GF-D8 (cell line): ENCODE measurements at regions not wholly inside any gene's neighbourhood (a gene's known extent, or its start where the extent isn't known, plus 50 kb on each side); places are given as distances from the start of the nearest gene placed in this dataset.
"Not testable (repeated sequence)": the region's sequence is repeated elsewhere in the genome, so short reads cannot be mapped to it uniquely, and the experiment has no call there.

Source experiments
- DNase-seq: peaks from one replicate; lab custom pipeline; 2025; lab: John Stamatoyannopoulos, UW

- DNase-seq, result no peak
Observed at GRCh38 chr5:106423109-106423897, 1247.4 kb downstream of the EFNA5 start.

DNA sequence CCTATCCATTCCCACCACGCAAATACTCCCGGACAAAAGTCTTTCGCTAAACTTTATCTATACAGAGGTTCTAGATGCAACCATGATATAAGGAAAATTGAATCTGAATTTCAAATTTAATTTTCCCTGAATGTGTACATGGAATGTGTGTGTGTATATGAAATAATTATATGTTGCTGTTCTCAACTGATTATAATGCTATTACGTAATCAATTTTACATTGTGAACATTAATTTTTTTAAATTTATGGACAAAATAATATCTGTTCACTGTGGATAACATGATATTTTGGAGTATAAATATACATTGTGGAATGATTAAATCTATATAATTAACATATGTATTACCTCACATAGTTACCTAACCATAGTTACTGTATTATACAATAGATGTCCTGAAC, 1250.6 kb downstream of the EFNA5 start:
- no peak for DNase-seq

DNA sequence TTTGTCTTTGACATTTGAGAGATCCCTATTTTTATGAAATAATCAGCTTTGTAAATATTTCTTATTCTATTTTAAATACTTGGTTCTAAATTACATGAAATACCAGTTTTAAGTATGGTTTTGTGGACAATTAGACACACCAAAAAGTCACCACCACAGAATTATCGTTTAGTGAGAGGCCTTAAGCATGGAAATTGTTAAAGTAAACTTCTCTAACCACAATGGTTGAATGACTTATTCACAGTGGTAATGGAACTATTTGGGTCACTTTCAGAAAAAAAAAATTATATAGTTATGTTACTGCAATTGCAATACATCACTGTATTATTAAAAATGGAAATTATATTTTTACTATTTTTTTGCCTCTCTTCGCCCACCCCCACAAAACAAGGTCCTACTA, 1252.5 kb downstream of the EFNA5 start:
- no peak for DNase-seq

DNA sequence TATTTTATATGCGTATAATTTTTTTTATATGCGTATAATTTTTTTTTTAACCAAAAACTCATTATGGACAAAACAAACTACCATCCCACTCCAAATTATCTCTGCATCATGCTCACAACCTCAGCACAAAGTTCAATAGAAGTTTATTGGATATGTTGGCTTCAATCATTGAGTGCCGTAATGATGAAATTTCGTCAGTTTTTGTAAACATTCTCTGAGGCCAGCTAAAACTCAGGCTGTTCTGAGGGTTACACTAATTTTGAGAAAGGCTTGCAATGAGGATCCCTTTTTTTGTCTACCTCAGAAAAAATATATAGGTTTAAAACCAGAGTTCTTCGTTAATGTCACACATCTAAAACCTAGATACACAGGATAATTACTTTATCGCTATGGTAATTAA, 1253.2 kb downstream of the EFNA5 start:
- DNase-seq, result no peak

DNA sequence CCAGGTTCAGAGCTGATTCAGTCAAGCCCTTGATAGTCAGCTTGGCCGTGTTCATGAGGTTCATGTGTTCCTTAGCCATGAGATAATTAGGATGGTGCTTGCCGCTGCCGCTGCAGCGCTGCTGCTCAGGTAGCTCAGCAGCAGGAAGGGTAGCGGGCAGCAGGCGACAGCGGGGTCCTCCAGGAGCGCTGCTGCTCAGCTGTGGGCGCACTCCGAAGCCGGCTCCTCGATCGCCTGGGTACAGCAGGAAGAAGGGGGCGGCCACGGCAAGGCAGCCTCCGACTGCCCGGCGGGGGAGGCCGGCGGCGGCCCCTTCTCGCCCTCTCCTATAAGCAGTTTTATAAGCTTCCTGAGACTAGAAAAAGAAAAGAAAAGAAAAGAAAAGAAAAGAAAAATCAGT, 1253.6 kb downstream of the EFNA5 start:
- DNase-seq, result no peak

- DNase-seq, result no peak
Observed at GRCh38 chr5:106415541-106415940, 1255.2 kb downstream of the EFNA5 start.

GRCh38 chr5:106414342-106414741, 1256.4 kb downstream of the EFNA5 start:
- DNase-seq, result no peak

GRCh38 chr5:106412606-106413005, 1258.1 kb downstream of the EFNA5 start:
- DNase-seq, result no peak

GRCh38 chr5:106408570-106408969, 1262.2 kb downstream of the EFNA5 start:
- DNase-seq, result no peak

- no peak for DNase-seq
Observed at GRCh38 chr5:106408141-106408540, 1262.6 kb downstream of the EFNA5 start.

DNA sequence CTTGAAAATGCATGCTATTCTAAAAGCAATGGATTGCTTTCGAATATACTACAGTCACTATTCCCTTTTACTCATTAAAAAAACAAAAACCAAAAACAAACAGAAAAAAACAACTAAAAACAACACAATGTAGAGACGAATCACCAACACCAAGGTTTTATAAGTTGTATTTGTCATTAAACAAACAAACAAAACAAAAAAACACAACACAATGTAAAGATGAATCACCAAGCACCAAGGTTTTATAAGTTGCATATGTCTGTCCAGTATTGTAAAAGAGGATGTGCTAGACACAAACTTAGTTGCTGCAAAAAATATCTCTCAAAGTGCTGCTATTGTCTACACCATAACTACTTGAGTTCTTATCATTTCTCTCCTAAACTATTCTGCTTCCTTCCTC, 1269.2 kb downstream of the EFNA5 start:
- no peak for DNase-seq

DNA sequence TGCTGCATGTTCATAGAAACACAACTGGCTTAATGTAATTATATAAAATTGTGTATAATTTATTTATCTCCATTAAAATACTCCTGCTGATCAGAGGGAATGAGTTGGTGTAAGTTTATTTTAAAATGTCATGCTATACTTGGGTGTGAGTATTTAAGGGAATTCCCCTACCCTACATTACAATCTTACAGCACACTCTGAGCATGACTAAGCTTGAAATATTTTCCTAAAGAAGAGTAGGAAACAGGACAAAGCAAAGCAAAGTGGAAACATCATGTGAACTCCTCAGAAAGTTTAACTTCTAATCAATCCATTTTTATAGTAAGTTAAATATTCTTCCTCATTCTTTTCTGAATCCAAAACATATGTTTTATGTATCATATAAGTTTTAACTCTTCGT, 1271.3 kb downstream of the EFNA5 start:
- no peak for DNase-seq

DNA sequence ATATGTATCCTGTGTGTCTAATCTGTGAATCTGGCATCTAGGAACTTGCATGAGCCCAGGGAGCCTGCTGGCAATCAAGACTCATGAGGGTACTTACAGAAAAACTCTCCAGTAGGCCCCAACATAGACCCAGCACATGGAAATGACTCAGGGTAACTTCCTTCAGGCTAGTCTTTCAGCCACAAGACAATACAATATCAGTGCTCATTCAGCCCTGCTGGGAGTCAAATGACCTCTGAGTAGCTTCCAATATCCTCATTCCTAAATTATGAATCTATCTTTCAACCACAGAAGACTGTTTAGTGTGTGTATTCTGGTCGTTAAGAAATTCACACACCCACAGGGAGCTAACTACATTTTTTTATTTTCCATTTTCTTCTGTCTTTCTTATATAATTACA, 1273.0 kb downstream of the EFNA5 start:
- DNase-seq, result no peak

DNA sequence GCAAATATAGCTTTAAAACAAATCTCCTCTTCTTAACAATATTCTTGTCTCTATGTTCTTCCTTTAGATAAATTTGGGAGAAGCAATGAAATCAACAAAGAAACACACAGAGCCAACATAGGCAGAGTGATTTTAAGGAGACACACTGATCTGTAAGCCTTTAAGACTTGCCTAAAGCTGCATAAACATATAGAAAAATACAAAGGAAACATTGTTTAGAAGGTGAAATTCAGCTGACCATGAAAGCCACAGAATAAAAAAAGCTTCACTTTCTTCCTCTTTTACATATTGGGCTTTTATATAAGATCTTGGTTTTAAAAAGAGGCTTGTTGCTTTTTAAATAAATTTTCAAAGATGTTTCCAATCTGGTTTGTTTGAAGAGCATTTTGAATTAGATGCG, 1277.5 kb downstream of the EFNA5 start:
- no peak for DNase-seq

GRCh38 chr5:106392766-106393165, 1278.0 kb downstream of the EFNA5 start:
- DNase-seq, result no peak

DNA sequence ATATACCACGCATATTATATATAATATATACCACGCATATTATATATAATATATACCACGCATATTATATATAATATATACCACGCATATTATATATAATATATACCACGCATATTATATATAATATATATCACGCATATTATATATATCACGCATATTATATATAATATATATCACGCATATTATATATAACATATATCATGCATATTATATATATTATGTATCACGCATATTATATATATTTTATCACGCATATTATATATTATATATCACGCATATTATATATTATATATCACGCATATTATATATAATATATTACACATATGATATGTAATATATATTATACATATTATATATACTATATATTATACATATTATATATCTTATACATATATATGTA, 1283.0 kb downstream of the EFNA5 start:
- not testable (repeated sequence) for DNase-seq

- DNase-seq, result no peak
Observed at GRCh38 chr5:106386287-106386686, 1284.5 kb downstream of the EFNA5 start.

DNA sequence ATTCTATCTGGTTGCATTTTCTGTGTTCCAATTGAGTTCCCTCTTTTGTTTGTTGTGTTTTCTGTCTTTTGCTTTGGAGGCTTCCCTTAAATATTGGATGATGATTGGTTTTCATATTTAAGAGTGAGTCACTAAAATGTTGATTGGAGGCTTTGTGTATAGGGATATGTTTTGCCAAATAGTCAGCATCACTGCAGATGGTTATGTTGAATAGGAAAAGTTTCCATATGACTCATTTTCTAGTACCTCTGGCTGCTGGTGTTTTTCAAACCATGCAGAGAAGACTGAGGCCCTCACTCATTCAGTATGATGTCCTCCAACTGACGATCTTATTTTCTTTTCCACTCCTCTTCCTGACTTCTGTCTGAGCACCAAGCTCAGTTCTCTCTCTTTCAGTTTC, 1290.0 kb downstream of the EFNA5 start:
- DNase-seq, result no peak

GRCh38 chr5:106376522-106376921, 1294.2 kb downstream of the EFNA5 start:
- no peak for DNase-seq

DNA sequence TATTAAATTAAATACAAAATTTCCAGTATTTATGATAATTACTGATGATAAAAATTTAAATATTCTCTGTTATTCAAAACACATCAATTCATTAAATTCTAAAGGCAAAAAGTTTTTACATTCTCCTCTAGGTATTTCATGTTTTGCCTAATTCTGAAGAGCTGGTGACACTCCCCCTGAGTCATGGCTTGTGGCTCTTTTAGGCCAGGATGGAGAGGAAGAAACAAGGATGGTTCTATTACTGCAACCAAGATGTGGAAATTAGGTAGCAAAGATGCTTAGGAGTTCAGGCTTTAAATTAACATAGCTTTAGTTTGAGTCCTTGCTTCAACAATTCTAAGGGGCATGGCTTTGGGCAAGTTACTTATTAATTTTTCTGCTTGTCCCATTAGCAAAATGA, 1295.8 kb downstream of the EFNA5 start:
- DNase-seq, result no peak

- no peak for DNase-seq
Observed at GRCh38 chr5:106368021-106368420, 1302.7 kb downstream of the EFNA5 start.

DNA sequence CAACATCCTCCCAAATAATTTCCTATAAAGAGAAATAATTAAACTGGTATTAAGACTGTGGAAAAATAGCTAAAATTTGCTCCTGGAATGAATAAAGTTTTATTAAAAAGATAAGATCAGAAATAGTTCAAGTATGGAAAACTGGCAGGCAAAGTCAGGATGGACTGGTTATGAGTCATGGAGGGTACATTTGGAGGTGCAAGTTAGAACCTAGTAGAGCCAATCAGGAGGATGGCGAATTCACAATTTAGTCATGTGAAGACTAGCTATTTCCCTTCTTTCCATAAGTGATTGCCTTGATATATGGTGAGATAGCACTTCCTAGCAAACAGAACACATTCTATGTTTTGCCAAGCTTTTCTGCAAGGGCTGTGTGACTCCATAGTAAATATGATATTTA, 1303.5 kb downstream of the EFNA5 start:
- no peak for DNase-seq

DNA sequence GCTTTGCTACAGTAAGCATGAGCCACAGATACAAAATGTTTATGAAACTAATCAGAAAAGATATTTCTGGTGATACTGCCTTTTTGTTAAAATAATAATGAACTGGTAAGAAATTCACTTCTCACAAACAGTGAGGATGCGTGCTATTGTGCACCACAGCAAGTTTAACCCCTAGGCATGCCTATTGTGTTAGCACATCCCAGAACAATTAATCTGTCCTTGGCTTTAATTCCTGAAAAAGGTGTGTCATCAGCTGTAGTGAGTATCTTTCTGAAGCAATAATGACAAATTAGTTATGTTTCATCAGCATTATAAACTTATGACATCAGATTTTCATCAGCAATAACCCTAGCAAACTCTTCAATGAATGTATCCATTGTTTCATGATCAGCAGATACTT, 1307.2 kb downstream of the EFNA5 start:
- no peak for DNase-seq

- no peak for DNase-seq
Observed at GRCh38 chr5:106361905-106362304, 1308.8 kb downstream of the EFNA5 start.
